PFSK-1 (cell line): ENCODE measurements at regions not wholly inside any gene's neighbourhood (a gene's known extent, or its start where the extent isn't known, plus 50 kb on each side); places are given as distances from the start of the nearest gene placed in this dataset.

Experiments
- POLR2AphosphoS5 ChIP-seq: IDR thresholded peaks from 2 replicates; pipeline ENCODE4 v1.6.1; 2012; ENCODE audit warnings: low read depth, mild to moderate bottlenecking, control low read depth, low read length, moderate library complexity
- SIN3A ChIP-seq: IDR thresholded peaks from 2 replicates; pipeline ENCODE4 v1.6.1; 2012; ENCODE audit warnings: mild to moderate bottlenecking, low read length, moderate library complexity, borderline replicate concordance; ENCODE audit not compliant: insufficient read depth
- TAF1 ChIP-seq: IDR thresholded peaks from 2 replicates; pipeline ENCODE4 v1.6.1; 2012; ENCODE audit warnings: low read length, control low read depth, borderline replicate concordance; ENCODE audit not compliant: insufficient read depth
- TF ChIP-seq, protein P1 (sequence below), 2 experiments: IDR thresholded peaks; 2 replicates each; pipeline versions ENCODE4 v1.6.1 to v1.8.0; 2011 to 2012; ENCODE audit warnings: low read depth in 2 of 2, low read length in 2 of 2, control low read depth in 1 of 2, inconsistent platforms in 1 of 2, mild to moderate bottlenecking in 1 of 2, moderate library complexity in 1 of 2; ENCODE audit not compliant: insufficient read depth in 1 of 2

DNA sequence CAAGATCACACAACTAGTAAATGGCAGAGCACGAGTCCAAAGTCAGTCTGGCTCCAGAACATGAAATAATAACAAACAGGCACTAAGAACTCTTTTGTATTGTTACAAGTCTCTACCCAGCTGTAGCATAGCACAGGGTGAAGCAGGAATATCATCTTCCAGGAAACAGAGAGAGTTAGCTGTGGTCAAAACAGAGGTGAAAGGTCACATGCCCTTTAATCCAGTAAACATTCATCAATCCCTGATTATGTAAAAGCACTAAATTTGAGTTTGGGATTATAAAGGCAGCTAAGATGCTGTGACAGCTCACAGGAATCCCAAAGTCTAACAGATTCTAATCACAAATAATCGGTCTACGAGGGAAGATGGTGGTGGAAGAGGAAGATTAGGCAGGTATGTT, 133.0 kb upstream of the ASTN2 start:
- TF ChIP-seq, protein P1, sequence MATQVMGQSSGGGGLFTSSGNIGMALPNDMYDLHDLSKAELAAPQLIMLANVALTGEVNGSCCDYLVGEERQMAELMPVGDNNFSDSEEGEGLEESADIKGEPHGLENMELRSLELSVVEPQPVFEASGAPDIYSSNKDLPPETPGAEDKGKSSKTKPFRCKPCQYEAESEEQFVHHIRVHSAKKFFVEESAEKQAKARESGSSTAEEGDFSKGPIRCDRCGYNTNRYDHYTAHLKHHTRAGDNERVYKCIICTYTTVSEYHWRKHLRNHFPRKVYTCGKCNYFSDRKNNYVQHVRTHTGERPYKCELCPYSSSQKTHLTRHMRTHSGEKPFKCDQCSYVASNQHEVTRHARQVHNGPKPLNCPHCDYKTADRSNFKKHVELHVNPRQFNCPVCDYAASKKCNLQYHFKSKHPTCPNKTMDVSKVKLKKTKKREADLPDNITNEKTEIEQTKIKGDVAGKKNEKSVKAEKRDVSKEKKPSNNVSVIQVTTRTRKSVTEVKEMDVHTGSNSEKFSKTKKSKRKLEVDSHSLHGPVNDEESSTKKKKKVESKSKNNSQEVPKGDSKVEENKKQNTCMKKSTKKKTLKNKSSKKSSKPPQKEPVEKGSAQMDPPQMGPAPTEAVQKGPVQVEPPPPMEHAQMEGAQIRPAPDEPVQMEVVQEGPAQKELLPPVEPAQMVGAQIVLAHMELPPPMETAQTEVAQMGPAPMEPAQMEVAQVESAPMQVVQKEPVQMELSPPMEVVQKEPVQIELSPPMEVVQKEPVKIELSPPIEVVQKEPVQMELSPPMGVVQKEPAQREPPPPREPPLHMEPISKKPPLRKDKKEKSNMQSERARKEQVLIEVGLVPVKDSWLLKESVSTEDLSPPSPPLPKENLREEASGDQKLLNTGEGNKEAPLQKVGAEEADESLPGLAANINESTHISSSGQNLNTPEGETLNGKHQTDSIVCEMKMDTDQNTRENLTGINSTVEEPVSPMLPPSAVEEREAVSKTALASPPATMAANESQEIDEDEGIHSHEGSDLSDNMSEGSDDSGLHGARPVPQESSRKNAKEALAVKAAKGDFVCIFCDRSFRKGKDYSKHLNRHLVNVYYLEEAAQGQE (IDR thresholded peaks at IDR 0.05; ENCODE audit: insufficient read depth in 1 of 2, low read depth in 2 of 2, low read length in 2 of 2) = no peak
- TF ChIP-seq SIN3A (no peak), POLR2AphosphoS5 (no peak), TAF1 (no peak)
